ENCODE measurements at regions not wholly inside any gene's neighbourhood (a gene's known extent, or its start where the extent isn't known, plus 50 kb on each side); places are given as distances from the start of the nearest gene placed in this dataset.

GRCh38 chr2:188851826-188852225 is 122.3 kb upstream of the COL3A1 start:
- no peak for DNase-seq (ENCODE audit: low spot score)

GRCh38 chr2:188852772-188853171 is 121.4 kb upstream of the COL3A1 start:
- DNase-seq (ENCODE audit: low spot score): no peak

- DNase-seq (ENCODE audit: low spot score): no peak
Measured at GRCh38 chr2:188853307-188853706, 120.9 kb upstream of the COL3A1 start.

- no peak for DNase-seq (ENCODE audit: low spot score)
Measured at GRCh38 chr2:188865681-188866080, 108.5 kb upstream of the COL3A1 start.

GRCh38 chr2:188869550-188869949 is 104.6 kb upstream of the COL3A1 start:
- no peak for DNase-seq (ENCODE audit: low spot score)

GRCh38 chr2:188870289-188870688 is 103.9 kb upstream of the COL3A1 start:
- DNase-seq (ENCODE audit: low spot score): peak; percentile 19

- DNase-seq (ENCODE audit: low spot score): no peak
Measured at GRCh38 chr2:188875104-188875503, 99.1 kb upstream of the COL3A1 start.

GRCh38 chr2:188878716-188879115 is 95.5 kb upstream of the COL3A1 start:
- DNase-seq (ENCODE audit: low spot score): no peak

GRCh38 chr2:188880740-188881139 is 93.4 kb upstream of the COL3A1 start:
- DNase-seq (ENCODE audit: low spot score): no peak

- no peak for DNase-seq (ENCODE audit: low spot score)
Measured at GRCh38 chr2:188881434-188881833, 92.7 kb upstream of the COL3A1 start.

- no peak for DNase-seq (ENCODE audit: low spot score)
Measured at GRCh38 chr2:188884046-188884445, 90.1 kb upstream of the COL3A1 start.

GRCh38 chr2:188884517-188884916 is 89.7 kb upstream of the COL3A1 start:
- DNase-seq (ENCODE audit: low spot score): no peak

GRCh38 chr2:188889187-188889586 is 85.0 kb upstream of the COL3A1 start:
- no peak for DNase-seq (ENCODE audit: low spot score)

GRCh38 chr2:188890755-188891154 is 83.4 kb upstream of the COL3A1 start:
- no peak for DNase-seq (ENCODE audit: low spot score)

- DNase-seq (ENCODE audit: low spot score): no peak
Measured at GRCh38 chr2:188892636-188893035, 81.5 kb upstream of the COL3A1 start.

- no peak for DNase-seq (ENCODE audit: low spot score)
Measured at GRCh38 chr2:188893972-188894371, 80.2 kb upstream of the COL3A1 start.

GRCh38 chr2:188894979-188895378 is 79.2 kb upstream of the COL3A1 start:
- DNase-seq (ENCODE audit: low spot score): no peak

GRCh38 chr2:188897096-188897495 is 77.1 kb upstream of the COL3A1 start:
- no peak for DNase-seq (ENCODE audit: low spot score)

GRCh38 chr2:188898261-188898660 is 75.9 kb upstream of the COL3A1 start:
- DNase-seq (ENCODE audit: low spot score): no peak

- DNase-seq (ENCODE audit: low spot score): no peak
Measured at GRCh38 chr2:188902901-188903491, 71.2 kb upstream of the COL3A1 start.

GRCh38 chr2:188903740-188904139 is 70.4 kb upstream of the COL3A1 start:
- no peak for DNase-seq (ENCODE audit: low spot score)

- DNase-seq (ENCODE audit: low spot score): peak; percentile 6
Measured at GRCh38 chr2:188909036-188909435, 65.1 kb upstream of the COL3A1 start.

- no peak for DNase-seq (ENCODE audit: low spot score)
Measured at GRCh38 chr2:188916736-188917135, 57.4 kb upstream of the COL3A1 start.

GRCh38 chr2:188917632-188918031 is 56.5 kb upstream of the COL3A1 start:
- DNase-seq (ENCODE audit: low spot score): no peak
